ENCODE measurements at regions not wholly inside any gene's neighbourhood (a gene's known extent, or its start where the extent isn't known, plus 50 kb on each side); places are given as distances from the start of the nearest gene placed in this dataset.
A peak's percentile ranks its signal among the peaks of the same experiment; 100 is the strongest.

- no peak for DNase-seq
Observed at GRCh38 chr20:7361321-7361720, 578.9 kb downstream of the HAO1 start.

DNA sequence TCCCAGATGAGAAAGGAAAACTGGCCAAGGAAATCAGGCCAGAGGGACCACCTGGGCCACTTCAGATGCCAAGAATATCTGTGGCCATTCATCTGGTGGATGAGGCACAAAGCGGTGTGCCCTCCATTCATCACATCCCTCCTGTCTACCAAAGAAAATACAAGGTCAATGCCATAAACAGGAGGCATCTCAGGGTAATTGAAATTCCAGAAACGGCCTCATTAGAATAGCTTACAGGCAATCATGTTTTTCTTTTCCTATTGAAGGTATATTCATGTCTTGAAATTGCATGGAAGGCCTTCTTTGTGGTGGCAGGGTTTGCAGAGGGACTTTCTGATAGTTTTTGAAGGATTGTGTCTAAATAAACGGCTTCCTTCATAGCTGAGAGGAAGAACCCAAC is 578.3 kb downstream of the HAO1 start:
- no peak for DNase-seq

GRCh38 chr20:7362601-7363000 is 577.7 kb downstream of the HAO1 start:
- DNase-seq = no peak

GRCh38 chr20:7366189-7366588 is 574.1 kb downstream of the HAO1 start:
- no peak for DNase-seq

- no peak for DNase-seq
Observed at GRCh38 chr20:7371518-7372163, 568.6 kb downstream of the HAO1 start.

GRCh38 chr20:7375905-7376304 is 564.4 kb downstream of the HAO1 start:
- DNase-seq = peak; percentile 60

- DNase-seq = no peak
Observed at GRCh38 chr20:7378864-7379605, 561.2 kb downstream of the HAO1 start.

DNA sequence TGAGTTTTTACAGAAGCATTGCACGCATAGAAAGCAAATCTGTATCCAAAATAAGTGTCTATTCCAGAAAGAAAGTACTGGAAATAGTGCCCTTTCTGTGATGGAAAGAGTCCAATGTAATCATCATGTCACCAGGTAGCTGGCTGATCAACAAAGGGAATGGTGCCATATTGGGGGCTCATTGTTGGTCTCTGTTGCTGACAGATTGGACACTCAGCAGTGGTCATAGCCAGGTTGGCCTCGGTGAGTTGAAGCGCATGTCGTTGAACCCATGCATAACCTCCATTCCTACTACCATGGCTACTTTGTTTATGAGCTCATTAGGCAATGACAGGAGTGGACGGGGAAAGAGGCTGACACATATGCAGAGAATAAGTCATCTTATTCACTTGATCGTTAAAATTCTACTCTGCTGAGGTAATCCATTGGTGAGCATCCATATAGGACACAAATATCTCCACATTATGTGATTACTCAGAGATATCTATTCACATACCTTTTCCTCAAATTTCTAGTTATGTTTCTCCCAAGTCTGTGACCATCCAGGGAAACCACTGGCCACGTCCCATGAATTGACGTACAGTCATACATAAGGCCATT is 560.5 kb downstream of the HAO1 start:
- no peak for DNase-seq

GRCh38 chr20:7383216-7383615 is 557.0 kb downstream of the HAO1 start:
- DNase-seq = no peak

DNA sequence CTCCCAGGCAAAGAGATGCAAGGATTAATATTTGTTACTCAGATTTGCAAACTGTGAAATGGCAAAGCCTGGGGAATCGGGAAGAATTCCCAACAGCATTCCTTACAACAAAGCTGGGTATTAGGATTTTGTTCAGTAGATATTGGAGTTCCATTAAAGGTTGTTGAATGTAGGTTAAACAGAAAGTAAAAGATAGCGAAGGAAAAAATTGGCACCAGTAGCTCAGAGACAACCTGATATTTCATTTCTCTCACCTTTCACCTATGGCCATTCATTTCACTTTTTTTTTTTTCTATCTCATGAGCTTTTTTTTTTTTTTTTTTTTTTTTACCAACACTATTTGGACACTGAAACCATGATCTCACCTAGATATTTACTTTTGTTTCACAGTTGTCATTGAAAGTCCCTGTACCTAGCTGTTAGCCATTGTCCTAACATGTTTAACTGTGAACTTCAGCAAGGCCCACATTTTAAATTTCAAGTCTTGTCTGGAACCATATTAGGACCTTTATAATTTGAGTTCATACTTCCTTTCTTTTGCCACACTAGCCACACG is 552.5 kb downstream of the HAO1 start:
- no peak for DNase-seq

GRCh38 chr20:7389216-7389615 is 551.0 kb downstream of the HAO1 start:
- DNase-seq = no peak

GRCh38 chr20:7392542-7393206 is 547.6 kb downstream of the HAO1 start:
- no peak for DNase-seq

GRCh38 chr20:7399114-7399513 is 541.1 kb downstream of the HAO1 start:
- DNase-seq = no peak

DNA sequence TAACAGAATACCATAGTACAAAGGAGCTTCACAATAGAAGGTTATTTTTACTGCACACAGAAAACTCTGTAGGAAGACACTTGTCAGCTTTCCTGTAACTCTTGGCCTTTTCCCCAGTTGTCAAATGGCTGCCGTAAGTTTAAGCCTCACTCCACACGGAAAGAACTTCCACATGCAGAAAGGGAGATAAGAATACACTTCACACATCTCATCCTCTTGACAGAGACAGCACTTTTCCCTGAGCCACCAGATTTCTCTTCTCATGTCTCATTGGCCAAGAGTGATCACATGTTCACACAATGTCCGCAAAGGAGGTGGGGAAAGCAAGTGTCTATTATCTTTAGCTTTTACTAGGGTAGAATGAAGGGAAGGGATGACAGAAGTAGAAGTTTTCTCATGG is 540.7 kb downstream of the HAO1 start:
- DNase-seq = no peak

DNA sequence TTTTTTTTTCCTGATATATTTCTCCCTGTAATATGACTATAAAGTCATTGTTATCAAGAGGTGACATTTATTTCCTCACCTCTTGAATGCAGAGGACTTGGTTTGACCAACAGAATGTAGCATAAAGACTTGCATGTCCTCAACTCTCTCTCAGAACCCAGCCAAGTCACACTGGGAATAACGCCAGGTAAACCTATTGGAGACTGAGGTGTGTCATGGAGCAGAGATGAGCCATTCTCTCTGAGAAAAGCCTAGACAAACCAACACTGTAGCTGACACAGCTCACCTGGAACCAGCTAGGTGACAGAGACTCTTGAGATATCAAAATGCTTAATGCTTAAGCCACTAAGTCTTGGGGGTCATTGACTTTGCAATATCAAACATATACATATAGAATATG is 533.6 kb downstream of the HAO1 start:
- no peak for DNase-seq

- no peak for DNase-seq
Observed at GRCh38 chr20:7410150-7410549, 530.1 kb downstream of the HAO1 start.

- no peak for DNase-seq
Observed at GRCh38 chr20:7411075-7411474, 529.2 kb downstream of the HAO1 start.

GRCh38 chr20:7415427-7415826 is 524.8 kb downstream of the HAO1 start:
- DNase-seq = no peak

- no peak for DNase-seq
Observed at GRCh38 chr20:7416382-7416781, 523.9 kb downstream of the HAO1 start.

DNA sequence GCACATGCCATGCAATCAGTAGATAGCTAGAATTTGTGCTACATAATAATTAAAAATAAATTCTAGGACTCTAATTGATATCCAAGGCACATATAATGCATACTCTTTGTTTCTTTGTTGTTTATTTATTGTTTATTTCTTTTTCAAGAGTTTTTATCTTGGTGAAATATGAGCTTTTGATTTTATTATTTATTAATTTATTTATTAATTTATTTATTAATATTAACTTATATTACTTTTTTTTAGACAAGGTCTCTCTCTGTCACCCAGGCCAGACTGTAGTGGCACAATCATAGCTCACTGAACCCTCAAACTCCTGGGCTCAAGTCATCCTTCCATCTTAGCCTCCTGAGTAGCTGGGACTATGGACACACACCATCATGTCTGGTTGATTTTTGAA is 519.9 kb downstream of the HAO1 start:
- DNase-seq = no peak

DNA sequence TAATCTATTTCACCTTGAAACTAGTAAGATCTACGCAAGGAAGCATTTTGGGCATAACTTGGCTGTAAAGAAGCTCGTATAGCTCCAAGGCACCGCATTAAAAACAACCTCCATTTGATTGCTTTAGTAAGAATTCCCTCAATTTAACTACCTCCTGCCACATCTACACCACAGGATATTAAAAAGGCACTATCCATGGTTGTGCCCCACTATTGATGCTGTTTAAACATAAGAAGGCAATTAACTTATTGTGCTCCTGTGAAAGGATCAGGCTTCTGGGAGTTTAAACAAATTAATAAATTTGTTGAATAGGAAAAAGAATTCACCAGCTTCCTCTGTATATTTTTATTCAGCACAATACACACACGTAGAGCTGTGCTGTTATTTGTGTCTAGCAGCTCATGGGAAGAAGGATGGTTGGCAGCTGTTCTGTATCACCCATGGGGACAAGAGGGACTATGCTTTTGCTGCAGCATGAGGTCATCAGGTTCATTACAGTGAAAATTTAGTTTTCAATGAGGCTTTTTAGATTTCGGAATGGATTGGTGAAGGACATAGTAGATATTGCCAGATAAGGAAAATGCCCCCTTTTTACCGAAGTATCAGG is 513.3 kb downstream of the HAO1 start:
- no peak for DNase-seq

GRCh38 chr20:7428946-7429345 is 511.3 kb downstream of the HAO1 start:
- no peak for DNase-seq

DNA sequence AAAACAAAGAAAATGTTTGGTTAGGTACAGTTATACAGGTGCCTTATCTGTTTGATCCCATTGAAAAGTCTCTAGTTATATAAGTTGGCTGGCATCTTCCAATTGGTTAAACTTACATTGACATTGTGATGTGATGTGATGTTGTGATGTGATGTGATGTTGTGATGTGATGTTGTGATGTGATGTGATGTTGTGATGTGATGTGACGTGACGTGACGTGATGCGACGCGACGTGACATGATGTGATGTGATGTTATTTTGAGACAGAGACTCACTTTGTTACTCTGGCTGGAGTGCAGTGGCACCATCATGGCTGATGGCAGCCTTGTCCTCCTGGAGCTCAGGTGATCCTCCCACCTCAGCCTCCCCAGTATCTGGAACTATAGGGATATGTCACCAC is 507.6 kb downstream of the HAO1 start:
- DNase-seq = no peak

Measured in hematopoietic multipotent progenitor cell treated with erythropoietin and hydrocortisone succinate and interleukin-3 and kit ligand, for 6 days (in vitro differentiated cells).